VCaP (cell line): ENCODE measurements at regions not wholly inside any gene's neighbourhood (a gene's known extent, or its start where the extent isn't known, plus 50 kb on each side); places are given as distances from the start of the nearest gene placed in this dataset.

ENCODE experiments used
- H3K27ac ChIP-seq: fragments of 450-650 bp; 2 replicates; pipeline ENCODE4 v1.5.1; 2017
- CTCF ChIP-seq: fragments of 450-650 bp; conservative IDR thresholded peaks from 2 replicates; pipeline ENCODE4 v1.5.1; 2017; ENCODE audit warnings: mild to moderate bottlenecking, moderate library complexity

GRCh38 chr20:17140894-17141293 lies 85.9 kb upstream of the PCSK2 start:
- H3K27ac ChIP-seq: no peak overlapping the region
- TF ChIP-seq CTCF: no peak

GRCh38 chr20:17141568-17141967 lies 85.3 kb upstream of the PCSK2 start:
- no peak overlapping the region for H3K27ac ChIP-seq
- TF ChIP-seq CTCF: no peak

GRCh38 chr20:17142666-17143065 lies 84.2 kb upstream of the PCSK2 start:
- TF ChIP-seq CTCF: no peak
- H3K27ac ChIP-seq: no peak overlapping the region

GRCh38 chr20:17150858-17151257 lies 76.0 kb upstream of the PCSK2 start:
- H3K27ac ChIP-seq: no peak overlapping the region
- no peak for TF ChIP-seq CTCF

- H3K27ac ChIP-seq: no peak overlapping the region
- TF ChIP-seq CTCF: no peak
These were observed 71.4 kb upstream of the PCSK2 start for GRCh38 chr20:17155401-17155800.

- no peak overlapping the region for H3K27ac ChIP-seq
- TF ChIP-seq CTCF: no peak
These were observed 68.1 kb upstream of the PCSK2 start for GRCh38 chr20:17158701-17159100.

GRCh38 chr20:17161673-17162481 lies 65.0 kb upstream of the PCSK2 start:
- no peak for TF ChIP-seq CTCF
- no peak overlapping the region for H3K27ac ChIP-seq
